GM19043 (cell line): ENCODE measurements at regions not wholly inside any gene's neighbourhood (a gene's known extent, or its start where the extent isn't known, plus 50 kb on each side); places are given as distances from the start of the nearest gene placed in this dataset.
A peak's percentile ranks its signal among the peaks of the same experiment; 100 is the strongest.

Experiments used
- ATAC-seq: cut with Tn5 transposase; IDR thresholded peaks from one replicate; pipeline ENCODE4 v1.9.1; 2021; ENCODE audit warnings: low read depth; ENCODE audit not compliant: unreplicated experiment

DNA sequence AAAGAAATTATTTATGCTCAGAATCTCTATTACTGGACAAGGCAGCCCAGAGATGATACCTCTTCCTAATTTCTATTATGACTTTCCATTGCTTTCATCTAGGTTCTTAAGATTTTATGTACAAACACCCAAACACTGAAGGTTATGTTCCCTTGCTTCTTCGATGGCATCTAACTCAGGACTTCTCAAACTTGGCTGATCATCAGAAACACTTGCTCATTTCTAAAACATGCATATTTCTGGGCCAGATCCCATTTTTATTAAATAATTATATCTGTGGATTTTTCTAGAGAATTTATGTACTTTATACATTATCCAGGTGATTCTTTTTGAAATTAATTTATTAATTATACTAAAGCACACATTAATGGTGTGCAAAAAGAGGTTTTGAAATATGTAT lies 482.4 kb upstream of the NR2F2 start:
- no peak for ATAC-seq

- ATAC-seq: no peak
Observed at GRCh38 chr15:95850837-95851236, 479.7 kb upstream of the NR2F2 start.

DNA sequence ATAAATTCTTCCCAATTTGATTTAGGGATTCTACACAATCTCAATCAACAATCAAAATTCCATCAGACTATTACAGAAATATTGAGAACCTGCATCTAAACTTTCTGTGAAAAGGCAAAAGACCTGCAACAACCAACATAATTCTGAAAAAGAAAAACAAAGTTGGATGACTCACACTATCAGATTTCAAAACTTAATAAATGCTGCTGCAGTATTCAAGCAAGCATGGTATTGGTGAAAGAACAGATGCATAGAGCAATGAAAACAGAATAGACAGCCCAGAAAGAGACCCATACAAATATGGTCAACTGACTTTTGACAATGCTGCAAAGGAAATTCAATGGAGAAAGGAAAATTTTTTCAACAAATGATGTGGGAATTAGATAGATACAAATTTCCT lies 477.1 kb upstream of the NR2F2 start:
- no peak for ATAC-seq

DNA sequence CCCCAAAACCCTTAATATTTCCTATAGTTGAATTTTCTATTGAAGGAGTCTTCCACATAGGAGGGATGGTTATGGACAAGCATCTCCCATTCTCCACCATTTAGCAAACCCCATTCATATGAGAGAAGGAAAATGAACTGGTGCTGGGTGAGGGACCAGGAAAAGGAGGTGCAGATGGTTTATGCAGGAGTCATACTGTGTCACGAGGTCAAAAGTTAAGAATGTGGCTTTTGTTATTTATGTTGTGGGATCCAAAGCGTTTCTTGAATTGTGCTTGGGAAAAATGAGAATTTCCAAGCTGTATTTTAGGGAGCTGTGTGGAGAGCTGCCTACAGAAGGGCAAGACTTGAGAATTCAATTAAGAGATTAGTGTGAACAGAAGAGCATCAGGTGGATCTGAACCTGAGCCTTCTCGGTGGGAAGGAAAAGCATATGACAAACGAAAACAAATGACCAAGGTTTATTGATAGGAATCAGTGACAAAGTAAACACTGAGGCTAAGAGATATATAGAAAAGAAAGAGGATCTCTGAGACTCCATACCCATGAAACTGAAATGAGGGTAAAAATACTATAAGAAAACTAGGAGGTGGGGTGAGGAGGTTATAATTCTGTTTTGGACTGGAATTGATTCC lies 473.3 kb upstream of the NR2F2 start:
- ATAC-seq: no peak

- no peak for ATAC-seq
Observed at GRCh38 chr15:95857758-95858157, 472.7 kb upstream of the NR2F2 start.

- no peak for ATAC-seq
Observed at GRCh38 chr15:95860406-95860805, 470.1 kb upstream of the NR2F2 start.

DNA sequence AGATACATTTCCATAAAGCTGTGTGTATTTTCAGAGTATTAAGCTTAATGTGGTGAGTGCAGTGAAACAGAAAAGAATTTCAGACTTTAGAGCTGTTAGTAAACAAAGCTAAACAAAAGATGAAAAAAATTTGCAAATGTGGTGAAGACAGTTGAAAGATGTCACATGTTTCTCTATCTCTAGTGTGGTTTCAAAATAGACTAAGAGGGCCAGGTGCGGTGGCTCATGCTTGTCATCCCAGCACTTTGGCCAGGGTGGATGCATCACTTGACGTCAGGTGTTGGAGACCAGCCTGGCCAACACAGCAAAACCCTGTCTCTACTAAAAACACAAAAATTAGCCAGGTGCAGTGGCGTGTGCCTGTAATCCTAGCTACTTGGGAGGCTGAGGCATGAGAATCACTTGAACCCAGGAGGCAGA lies 466.0 kb upstream of the NR2F2 start:
- peak; percentile 72 for ATAC-seq

- no peak for ATAC-seq
Observed at GRCh38 chr15:95865330-95865739, 465.2 kb upstream of the NR2F2 start.

GRCh38 chr15:95866711-95867440 lies 463.6 kb upstream of the NR2F2 start:
- ATAC-seq: no peak

GRCh38 chr15:95868450-95868849 lies 462.1 kb upstream of the NR2F2 start:
- no peak for ATAC-seq

GRCh38 chr15:95868970-95869369 lies 461.5 kb upstream of the NR2F2 start:
- no peak for ATAC-seq

DNA sequence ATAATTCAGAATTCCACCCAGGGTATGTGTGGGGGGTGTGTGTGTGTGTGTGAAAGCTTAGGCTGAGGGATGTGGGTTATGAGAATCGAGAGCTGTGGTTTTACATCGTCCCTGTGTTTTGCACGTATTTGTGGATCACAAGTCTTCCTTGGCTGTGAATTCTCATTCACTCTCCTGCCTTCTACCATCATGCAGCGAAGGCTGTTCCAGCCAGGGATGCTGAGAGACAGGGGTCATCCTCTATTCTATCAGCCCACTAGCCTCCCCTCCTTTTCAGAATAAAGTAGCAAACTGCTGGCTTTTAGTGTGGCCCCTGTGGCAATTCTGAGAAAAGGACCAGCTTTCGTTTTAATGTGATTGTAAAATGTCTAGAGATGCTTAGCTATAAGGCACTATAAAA lies 460.6 kb upstream of the NR2F2 start:
- ATAC-seq: no peak

DNA sequence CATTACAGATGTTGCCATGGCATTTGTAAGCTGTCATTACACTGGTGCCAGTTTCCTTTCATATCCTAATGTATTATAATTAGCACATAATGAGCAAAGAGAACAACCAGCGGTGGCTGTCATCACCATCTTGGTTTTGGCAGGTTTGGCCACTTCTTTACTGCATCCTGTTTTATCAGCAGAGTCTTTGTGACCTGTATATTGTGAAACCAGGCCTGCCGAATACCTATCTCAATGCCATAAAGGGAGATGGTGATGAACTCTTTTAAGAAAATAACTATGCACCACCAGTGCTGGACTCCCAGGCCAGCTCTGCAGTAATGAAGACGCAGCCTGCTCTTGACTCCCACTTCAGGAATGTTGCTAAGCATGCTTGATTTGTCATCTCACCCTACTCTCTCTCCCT lies 458.1 kb upstream of the NR2F2 start:
- ATAC-seq: no peak

GRCh38 chr15:95874637-95875036 lies 455.9 kb upstream of the NR2F2 start:
- no peak for ATAC-seq

GRCh38 chr15:95875121-95875643 lies 455.3 kb upstream of the NR2F2 start:
- no peak for ATAC-seq

DNA sequence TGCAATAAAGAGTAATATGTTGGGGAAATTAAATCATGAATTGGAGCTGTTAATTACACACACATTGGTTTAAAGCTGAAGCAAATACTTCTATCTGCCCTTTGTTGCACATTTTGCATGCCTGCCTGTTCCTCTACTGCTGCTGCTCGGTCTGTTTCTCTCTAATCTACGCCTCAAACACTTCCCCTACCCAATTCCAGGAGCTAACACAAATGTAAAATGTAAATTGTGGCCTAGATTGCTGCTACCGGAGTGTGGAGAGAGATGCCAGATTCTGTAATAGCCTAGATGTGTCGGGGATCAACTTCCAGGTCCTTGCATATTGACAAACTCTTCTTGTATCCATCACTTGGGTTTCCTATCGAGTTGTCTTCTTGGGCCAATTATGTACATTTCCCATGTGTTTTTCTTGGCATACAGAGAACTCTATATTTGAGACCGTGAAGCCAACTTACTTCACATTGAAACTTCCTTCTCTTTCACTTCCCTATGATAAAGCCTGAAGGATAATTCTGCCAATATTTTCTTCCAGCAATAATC lies 450.4 kb upstream of the NR2F2 start:
- no peak for ATAC-seq

GRCh38 chr15:95880630-95881029 lies 449.9 kb upstream of the NR2F2 start:
- ATAC-seq: no peak

GRCh38 chr15:95883064-95883463 lies 447.4 kb upstream of the NR2F2 start:
- no peak for ATAC-seq

DNA sequence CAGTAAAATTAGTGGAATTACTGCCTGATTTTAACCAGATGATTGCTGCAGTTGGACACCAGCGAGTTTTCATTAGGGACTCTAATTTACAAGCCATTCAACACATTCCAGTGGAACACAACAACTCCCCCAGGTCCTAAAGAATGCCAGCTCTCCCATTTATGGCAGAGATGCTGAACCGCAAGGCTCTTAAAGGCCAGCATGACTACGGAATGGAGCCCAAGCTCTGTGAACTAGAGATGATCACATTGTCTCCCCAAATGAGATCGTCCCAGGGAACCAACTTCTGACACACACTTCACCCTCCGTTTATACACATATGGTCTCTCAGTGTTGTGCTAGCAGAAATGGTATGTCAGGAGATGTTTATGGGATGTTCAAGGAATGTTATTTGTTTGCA lies 446.2 kb upstream of the NR2F2 start:
- no peak for ATAC-seq

DNA sequence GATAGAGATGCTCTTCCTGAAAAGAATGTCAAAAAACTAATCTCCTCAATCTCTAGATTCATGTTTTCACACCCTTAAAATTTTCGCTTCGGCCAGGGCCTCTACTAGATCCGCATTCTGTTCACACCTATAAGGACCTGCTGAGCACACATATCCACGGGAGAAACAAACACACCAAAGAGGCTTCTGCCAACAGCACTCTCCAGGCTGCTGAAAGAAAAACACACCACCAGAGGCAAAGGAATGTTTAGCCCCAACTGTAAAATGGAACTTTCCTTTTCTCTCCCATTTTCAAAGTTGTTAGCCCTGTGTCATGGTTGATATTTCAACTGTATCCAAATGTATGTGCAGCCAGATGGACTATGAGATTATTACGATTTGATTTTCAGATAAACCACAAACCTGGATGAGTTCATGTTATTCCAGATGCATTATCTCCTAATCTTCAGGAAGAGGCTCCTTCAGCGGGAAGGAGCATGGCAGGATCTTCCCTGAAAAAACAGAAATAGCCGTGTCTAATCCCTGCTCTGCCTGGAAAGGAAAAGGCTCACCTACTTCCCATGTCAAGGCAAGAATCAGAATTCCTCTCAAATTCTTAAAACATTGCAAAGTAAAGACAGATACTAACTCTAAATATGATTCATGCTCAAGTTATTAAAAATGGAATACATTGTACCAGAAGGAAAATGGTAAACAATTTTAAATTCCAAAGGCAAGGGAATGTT lies 442.7 kb upstream of the NR2F2 start:
- no peak for ATAC-seq

DNA sequence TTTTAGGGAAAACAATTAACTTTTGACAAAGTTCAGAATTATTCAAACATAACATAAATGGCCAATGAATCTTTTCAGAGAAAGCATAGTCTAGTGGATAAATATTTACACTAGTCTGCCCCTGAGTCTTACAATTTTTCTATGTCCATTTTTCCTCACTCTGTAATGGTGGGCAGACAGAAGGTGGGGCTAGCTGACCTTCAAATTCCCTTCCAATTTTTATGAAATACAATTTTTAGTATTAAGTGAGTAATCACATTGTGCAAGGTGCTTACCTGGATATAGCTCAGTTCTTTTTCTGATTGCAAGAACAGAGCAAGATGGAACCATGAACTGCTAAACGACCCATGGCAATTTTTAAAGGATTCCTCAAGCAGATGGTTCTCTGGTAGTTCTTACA lies 441.7 kb upstream of the NR2F2 start:
- ATAC-seq: no peak
